ENCODE measurements at regions not wholly inside any gene's neighbourhood (a gene's known extent, or its start where the extent isn't known, plus 50 kb on each side); places are given as distances from the start of the nearest gene placed in this dataset.

DNA sequence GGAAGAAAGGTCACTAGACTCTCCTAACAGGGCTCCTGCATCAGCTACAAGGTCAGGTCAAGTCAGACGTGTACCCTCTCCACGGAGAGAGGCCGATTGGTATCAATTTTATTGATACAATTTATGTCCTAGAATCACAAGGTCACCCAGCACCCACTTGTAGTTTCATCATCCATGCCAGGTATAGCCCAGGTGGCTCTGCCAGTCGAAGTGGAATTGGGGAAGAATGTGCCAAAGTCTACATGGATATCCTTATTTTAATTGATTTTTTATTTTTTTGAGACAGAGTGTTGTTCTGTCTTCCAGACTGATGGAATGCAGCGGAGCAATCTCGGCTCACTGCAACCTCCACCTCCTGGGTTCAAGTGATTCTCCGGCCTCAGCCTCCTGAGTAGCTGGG is 334.1 kb downstream of the SHANK2 start:
- H3K27me3 ChIP-seq (ENCODE audit: insufficient read depth, low read depth, low read length): no peaks in the 10 kb centered on the region
- H3F3A ChIP-seq (ENCODE audit: insufficient read depth, low read length, poor library complexity, severe bottlenecking): no peaks in the 10 kb centered on the region
- no peak overlapping the region for H3K4me2 ChIP-seq (ENCODE audit: low read length)
- H3K9me2 ChIP-seq (ENCODE audit: insufficient read depth, low read length): no peaks in the 10 kb centered on the region
- H4K20me1 ChIP-seq (ENCODE audit: insufficient read depth): no peaks in the 10 kb centered on the region
- H3K9ac ChIP-seq (ENCODE audit: low read length): no peak overlapping the region
- H3K79me2 ChIP-seq (replicated peaks; ENCODE audit: insufficient read depth, low read length): no peaks in the 10 kb centered on the region
- H3K27ac ChIP-seq (ENCODE audit: low read length): no peak overlapping the region
- H3K4me3 ChIP-seq (ENCODE audit: low read length): no peak overlapping the region
- H3K9me3 ChIP-seq (ENCODE audit: low read length): peaks cover 7% of the 10 kb centered on the region
- no peak for TF ChIP-seq EP300 (conservative IDR thresholded peaks at IDR 0.05; ENCODE audit: poor library complexity, severe bottlenecking)
- H3K36me3 ChIP-seq (ENCODE audit: insufficient read depth, low read length): no peaks in the 10 kb centered on the region
- H2AFZ ChIP-seq (ENCODE audit: low read depth, low read length): no peak overlapping the region

DNA sequence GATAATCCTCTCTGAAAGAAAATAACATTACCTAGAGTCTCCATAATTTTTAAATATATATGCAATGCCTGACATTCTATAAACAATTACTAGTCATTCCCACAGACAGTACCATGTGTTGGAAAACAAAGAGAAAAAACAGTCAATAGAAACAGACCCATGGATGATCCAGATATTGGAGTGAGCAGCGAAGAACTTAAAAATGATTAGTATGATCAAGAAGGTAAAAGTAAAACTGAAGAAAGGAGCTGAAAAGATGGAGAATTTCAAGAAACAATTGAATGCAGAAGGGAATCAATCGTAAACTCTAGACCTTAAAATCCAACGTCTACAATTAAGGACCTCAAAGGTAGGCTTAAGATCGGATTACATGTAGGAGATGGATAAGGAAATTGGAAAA is 330.6 kb downstream of the SHANK2 start:
- H3K27me3 ChIP-seq (ENCODE audit: insufficient read depth, low read depth, low read length): no peaks in the 10 kb centered on the region
- no peak overlapping the region for H2AFZ ChIP-seq (ENCODE audit: low read depth, low read length)
- no peaks in the 10 kb centered on the region for H3K9me2 ChIP-seq (ENCODE audit: insufficient read depth, low read length)
- H3K4me2 ChIP-seq (ENCODE audit: low read length): no peak overlapping the region
- no peaks in the 10 kb centered on the region for H4K20me1 ChIP-seq (ENCODE audit: insufficient read depth)
- H3K9me3 ChIP-seq (ENCODE audit: low read length): peaks cover 7% of the 10 kb centered on the region
- no peak overlapping the region for H3K4me3 ChIP-seq (ENCODE audit: low read length)
- no peak overlapping the region for H3K9ac ChIP-seq (ENCODE audit: low read length)
- TF ChIP-seq POLR2AphosphoS5 (IDR thresholded peaks at IDR 0.05) (no peak), SMC3 (conservative IDR thresholded peaks at IDR 0.05; ENCODE audit: poor library complexity) (no peak), EP300 (conservative IDR thresholded peaks at IDR 0.05; ENCODE audit: poor library complexity, severe bottlenecking) (no peak), MXI1 (conservative IDR thresholded peaks at IDR 0.05; ENCODE audit: poor library complexity, severe bottlenecking) (no peak), RAD21 (conservative IDR thresholded peaks at IDR 0.05) (no peak), TAF1 (IDR thresholded peaks at IDR 0.05; ENCODE audit: low read depth) (no peak), EZH2 (IDR thresholded peaks at IDR 0.05; ENCODE audit: borderline replicate concordance, insufficient read depth, low read length, poor library complexity, severe bottlenecking) (no peak)
- TF ChIP-seq, protein P1, sequence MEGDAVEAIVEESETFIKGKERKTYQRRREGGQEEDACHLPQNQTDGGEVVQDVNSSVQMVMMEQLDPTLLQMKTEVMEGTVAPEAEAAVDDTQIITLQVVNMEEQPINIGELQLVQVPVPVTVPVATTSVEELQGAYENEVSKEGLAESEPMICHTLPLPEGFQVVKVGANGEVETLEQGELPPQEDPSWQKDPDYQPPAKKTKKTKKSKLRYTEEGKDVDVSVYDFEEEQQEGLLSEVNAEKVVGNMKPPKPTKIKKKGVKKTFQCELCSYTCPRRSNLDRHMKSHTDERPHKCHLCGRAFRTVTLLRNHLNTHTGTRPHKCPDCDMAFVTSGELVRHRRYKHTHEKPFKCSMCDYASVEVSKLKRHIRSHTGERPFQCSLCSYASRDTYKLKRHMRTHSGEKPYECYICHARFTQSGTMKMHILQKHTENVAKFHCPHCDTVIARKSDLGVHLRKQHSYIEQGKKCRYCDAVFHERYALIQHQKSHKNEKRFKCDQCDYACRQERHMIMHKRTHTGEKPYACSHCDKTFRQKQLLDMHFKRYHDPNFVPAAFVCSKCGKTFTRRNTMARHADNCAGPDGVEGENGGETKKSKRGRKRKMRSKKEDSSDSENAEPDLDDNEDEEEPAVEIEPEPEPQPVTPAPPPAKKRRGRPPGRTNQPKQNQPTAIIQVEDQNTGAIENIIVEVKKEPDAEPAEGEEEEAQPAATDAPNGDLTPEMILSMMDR (IDR thresholded peaks at IDR 0.05; ENCODE audit: poor library complexity, severe bottlenecking): no peak
- TF ChIP-seq, protein P2, sequence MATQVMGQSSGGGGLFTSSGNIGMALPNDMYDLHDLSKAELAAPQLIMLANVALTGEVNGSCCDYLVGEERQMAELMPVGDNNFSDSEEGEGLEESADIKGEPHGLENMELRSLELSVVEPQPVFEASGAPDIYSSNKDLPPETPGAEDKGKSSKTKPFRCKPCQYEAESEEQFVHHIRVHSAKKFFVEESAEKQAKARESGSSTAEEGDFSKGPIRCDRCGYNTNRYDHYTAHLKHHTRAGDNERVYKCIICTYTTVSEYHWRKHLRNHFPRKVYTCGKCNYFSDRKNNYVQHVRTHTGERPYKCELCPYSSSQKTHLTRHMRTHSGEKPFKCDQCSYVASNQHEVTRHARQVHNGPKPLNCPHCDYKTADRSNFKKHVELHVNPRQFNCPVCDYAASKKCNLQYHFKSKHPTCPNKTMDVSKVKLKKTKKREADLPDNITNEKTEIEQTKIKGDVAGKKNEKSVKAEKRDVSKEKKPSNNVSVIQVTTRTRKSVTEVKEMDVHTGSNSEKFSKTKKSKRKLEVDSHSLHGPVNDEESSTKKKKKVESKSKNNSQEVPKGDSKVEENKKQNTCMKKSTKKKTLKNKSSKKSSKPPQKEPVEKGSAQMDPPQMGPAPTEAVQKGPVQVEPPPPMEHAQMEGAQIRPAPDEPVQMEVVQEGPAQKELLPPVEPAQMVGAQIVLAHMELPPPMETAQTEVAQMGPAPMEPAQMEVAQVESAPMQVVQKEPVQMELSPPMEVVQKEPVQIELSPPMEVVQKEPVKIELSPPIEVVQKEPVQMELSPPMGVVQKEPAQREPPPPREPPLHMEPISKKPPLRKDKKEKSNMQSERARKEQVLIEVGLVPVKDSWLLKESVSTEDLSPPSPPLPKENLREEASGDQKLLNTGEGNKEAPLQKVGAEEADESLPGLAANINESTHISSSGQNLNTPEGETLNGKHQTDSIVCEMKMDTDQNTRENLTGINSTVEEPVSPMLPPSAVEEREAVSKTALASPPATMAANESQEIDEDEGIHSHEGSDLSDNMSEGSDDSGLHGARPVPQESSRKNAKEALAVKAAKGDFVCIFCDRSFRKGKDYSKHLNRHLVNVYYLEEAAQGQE (IDR thresholded peaks at IDR 0.05; ENCODE audit: borderline replicate concordance): no peak
- no peaks in the 10 kb centered on the region for H3K36me3 ChIP-seq (ENCODE audit: insufficient read depth, low read length)
- no peaks in the 10 kb centered on the region for H3F3A ChIP-seq (ENCODE audit: insufficient read depth, low read length, poor library complexity, severe bottlenecking)
- no peaks in the 10 kb centered on the region for H3K79me2 ChIP-seq (replicated peaks; ENCODE audit: insufficient read depth, low read length)
- H3K27ac ChIP-seq (ENCODE audit: low read length): no peak overlapping the region

DNA sequence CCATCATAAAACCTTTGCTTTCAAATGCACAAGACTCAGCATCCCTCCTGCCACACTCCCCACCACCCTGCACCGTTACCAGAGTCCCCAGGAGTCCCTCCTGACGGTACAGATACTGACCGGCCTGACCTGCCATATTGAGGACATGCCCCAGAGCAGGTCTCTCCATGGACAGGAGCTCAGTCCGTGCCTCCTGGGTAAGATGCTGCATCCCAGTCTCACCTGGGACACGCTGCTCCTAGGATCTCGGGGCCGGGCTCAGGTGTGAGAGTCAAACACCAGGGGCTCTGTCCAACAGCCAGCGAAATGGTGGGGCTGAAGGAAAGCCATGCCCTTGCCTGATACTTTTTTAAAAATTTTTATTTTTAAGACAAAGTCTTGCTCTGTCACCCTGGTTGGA is 328.3 kb downstream of the SHANK2 start:
- TF ChIP-seq RAD21 (conservative IDR thresholded peaks at IDR 0.05) (no peak), SMC3 (conservative IDR thresholded peaks at IDR 0.05; ENCODE audit: poor library complexity) (no peak), EP300 (conservative IDR thresholded peaks at IDR 0.05; ENCODE audit: poor library complexity, severe bottlenecking) (no peak), EZH2 (IDR thresholded peaks at IDR 0.05; ENCODE audit: borderline replicate concordance, insufficient read depth, low read length, poor library complexity, severe bottlenecking) (no peak), TAF1 (IDR thresholded peaks at IDR 0.05; ENCODE audit: low read depth) (no peak)
- TF ChIP-seq, protein P2 (IDR thresholded peaks at IDR 0.05; ENCODE audit: borderline replicate concordance): no peak
- TF ChIP-seq, protein P1 (IDR thresholded peaks at IDR 0.05; ENCODE audit: poor library complexity, severe bottlenecking): no peak
- no peaks in the 10 kb centered on the region for H3F3A ChIP-seq (ENCODE audit: insufficient read depth, low read length, poor library complexity, severe bottlenecking)
- peaks cover 7% of the 10 kb centered on the region for H3K9me3 ChIP-seq (ENCODE audit: low read length)
- H3K4me3 ChIP-seq (ENCODE audit: low read length): no peak overlapping the region
- H3K9ac ChIP-seq (ENCODE audit: low read length): no peak overlapping the region
- H3K27ac ChIP-seq (ENCODE audit: low read length): no peak overlapping the region
- no peaks in the 10 kb centered on the region for H3K9me2 ChIP-seq (ENCODE audit: insufficient read depth, low read length)
- H4K20me1 ChIP-seq (ENCODE audit: insufficient read depth): no peaks in the 10 kb centered on the region
- H2AFZ ChIP-seq (ENCODE audit: low read depth, low read length): no peak overlapping the region
- no peaks in the 10 kb centered on the region for H3K27me3 ChIP-seq (ENCODE audit: insufficient read depth, low read depth, low read length)
- H3K36me3 ChIP-seq (ENCODE audit: insufficient read depth, low read length): no peaks in the 10 kb centered on the region
- no peak overlapping the region for H3K4me2 ChIP-seq (ENCODE audit: low read length)
- no peaks in the 10 kb centered on the region for H3K79me2 ChIP-seq (replicated peaks; ENCODE audit: insufficient read depth, low read length)
